ENCODE measurements at regions not wholly inside any gene's neighbourhood (a gene's known extent, or its start where the extent isn't known, plus 50 kb on each side); places are given as distances from the start of the nearest gene placed in this dataset.
A peak's percentile ranks its signal among the peaks of the same experiment; 100 is the strongest.

DNA sequence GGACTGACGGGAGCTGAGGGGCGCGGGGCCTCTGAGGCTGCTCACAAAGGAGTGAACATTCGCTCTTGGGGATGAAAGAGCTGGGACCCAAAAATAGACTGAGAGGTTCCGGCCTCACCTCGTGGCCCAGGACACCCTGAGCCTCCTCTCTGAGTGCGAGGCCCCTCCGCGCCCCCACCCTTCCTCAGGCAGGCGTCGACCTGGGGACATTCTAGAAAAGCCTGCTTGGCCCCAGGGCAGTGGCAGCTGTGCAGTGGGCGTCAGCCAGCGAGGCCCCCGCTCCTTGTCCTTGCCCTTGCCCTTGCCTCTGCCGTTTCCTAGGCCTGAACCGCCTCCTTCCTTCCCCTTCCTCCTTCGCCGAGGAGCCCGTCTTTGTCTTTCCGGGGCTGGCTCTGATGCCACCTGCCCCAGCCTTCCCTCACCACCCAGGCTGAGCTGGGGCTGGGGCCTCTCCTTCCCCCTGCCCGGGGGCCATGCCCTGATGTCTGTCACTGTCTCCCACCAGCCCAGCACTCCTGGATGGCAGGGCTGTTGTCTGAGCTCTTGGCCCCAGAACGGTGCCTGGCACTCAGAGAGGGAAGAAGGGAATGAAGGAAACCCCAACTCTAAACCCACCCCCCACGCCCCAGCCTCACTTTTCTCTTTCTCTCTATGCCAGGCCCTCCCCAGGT is 208.2 kb upstream of the RTL1 start:
- Mint-ChIP-seq H3K27me3 (ENCODE audit: low read depth) (peaks cover 27% of the 10 kb centered on the region), H3K36me3 (ENCODE audit: low read depth) (no peaks in the 10 kb centered on the region)

DNA sequence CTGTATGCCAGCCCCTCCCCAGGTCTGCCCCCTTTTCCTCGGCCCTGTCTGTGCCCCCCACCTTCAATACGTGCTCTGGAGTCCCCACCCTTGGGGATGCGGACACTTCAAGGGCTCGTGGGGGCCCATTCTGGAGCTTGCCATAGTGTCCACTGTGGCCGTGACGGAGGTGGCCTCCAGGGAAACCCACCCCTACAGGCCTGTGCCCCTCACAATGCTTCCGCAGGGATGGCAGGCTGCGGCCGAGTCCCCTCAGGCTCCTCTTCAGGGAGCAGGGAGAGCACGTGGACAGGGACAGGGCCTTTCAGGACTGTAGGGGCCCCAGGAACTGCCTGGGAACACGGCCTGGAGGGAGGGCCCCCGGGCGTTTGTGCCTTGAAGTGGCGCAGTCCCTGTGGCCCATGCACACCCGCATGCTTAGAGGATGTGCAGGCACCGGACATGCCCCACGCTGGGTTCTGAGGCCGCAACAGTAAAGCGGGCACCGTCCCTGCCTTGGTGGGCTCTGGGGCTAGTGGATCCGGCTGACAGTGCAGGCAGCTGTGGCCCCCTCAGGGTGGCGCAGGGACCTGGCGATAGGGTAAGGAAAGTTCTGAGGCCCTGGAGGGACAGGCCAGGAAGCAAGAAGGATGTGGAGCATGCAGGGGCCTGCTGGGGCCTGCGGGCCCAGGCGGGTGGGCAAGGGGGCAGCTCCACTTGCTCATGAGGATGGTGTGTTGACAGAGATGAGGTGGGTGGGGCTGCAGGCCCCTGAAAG is 209.0 kb upstream of the RTL1 start:
- peaks cover 27% of the 10 kb centered on the region for H3K27me3 Mint-ChIP-seq (ENCODE audit: low read depth)
- H3K9me3 Mint-ChIP-seq: no peaks in the 10 kb centered on the region

More for the DNA sequence above, 208.2 kb upstream of the RTL1 start:
- TF ChIP-seq, protein P1, sequence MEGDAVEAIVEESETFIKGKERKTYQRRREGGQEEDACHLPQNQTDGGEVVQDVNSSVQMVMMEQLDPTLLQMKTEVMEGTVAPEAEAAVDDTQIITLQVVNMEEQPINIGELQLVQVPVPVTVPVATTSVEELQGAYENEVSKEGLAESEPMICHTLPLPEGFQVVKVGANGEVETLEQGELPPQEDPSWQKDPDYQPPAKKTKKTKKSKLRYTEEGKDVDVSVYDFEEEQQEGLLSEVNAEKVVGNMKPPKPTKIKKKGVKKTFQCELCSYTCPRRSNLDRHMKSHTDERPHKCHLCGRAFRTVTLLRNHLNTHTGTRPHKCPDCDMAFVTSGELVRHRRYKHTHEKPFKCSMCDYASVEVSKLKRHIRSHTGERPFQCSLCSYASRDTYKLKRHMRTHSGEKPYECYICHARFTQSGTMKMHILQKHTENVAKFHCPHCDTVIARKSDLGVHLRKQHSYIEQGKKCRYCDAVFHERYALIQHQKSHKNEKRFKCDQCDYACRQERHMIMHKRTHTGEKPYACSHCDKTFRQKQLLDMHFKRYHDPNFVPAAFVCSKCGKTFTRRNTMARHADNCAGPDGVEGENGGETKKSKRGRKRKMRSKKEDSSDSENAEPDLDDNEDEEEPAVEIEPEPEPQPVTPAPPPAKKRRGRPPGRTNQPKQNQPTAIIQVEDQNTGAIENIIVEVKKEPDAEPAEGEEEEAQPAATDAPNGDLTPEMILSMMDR (IDR thresholded peaks at IDR 0.05; ENCODE audit: unreplicated experiment in 3 of 3): no peak
- Mint-ChIP-seq H3K4me3 (no peak overlapping the region), H3K9me3 (peaks cover 3% of the 10 kb centered on the region), H3K4me1 (peaks cover 12% of the 10 kb centered on the region), H3K27ac (no peak overlapping the region)

DNA sequence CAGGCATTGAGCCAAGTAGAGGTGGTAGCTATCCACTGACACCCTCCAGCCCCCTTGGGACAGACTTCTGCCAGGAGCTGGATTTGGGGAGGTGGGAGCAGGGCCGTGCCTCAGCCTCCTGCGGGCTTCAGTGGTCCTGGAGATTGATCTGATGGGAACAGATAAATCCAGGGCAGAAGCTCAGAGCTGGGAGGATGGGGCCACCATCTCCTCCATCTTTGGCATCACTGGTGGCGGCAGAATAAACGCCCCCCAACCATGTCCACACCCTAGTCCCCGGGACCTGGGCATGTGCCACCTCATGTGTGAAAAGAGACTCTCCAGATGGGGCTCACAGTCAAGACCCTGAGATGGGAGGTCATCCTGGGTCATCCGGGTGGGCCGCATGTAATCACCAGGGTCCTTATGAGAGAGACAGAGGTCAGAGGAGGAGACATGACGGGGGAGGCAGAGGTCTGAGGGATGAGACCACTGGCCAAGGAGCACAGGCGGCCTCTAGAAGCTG is 209.6 kb upstream of the RTL1 start:
- Mint-ChIP-seq H3K9me3 (no peaks in the 10 kb centered on the region), H3K36me3 (ENCODE audit: low read depth) (no peaks in the 10 kb centered on the region), H3K27me3 (ENCODE audit: low read depth) (peaks cover 27% of the 10 kb centered on the region), H3K4me3 (no peak overlapping the region), H3K4me1 (peaks cover 18% of the 10 kb centered on the region), H3K27ac (peak overlapping the region in 1 of 3 experiments; percentile 48)
- TF ChIP-seq, protein P1 (IDR thresholded peaks at IDR 0.05; ENCODE audit: unreplicated experiment in 3 of 3): no peak

More for the DNA sequence above, 209.0 kb upstream of the RTL1 start:
- peaks cover 12% of the 10 kb centered on the region for H3K4me1 Mint-ChIP-seq
- H3K27ac Mint-ChIP-seq: no peak overlapping the region
- TF ChIP-seq, protein P1 (IDR thresholded peaks at IDR 0.05; ENCODE audit: unreplicated experiment in 3 of 3): no peak
- no peaks in the 10 kb centered on the region for H3K36me3 Mint-ChIP-seq (ENCODE audit: low read depth)
- no peak overlapping the region for H3K4me3 Mint-ChIP-seq

DNA sequence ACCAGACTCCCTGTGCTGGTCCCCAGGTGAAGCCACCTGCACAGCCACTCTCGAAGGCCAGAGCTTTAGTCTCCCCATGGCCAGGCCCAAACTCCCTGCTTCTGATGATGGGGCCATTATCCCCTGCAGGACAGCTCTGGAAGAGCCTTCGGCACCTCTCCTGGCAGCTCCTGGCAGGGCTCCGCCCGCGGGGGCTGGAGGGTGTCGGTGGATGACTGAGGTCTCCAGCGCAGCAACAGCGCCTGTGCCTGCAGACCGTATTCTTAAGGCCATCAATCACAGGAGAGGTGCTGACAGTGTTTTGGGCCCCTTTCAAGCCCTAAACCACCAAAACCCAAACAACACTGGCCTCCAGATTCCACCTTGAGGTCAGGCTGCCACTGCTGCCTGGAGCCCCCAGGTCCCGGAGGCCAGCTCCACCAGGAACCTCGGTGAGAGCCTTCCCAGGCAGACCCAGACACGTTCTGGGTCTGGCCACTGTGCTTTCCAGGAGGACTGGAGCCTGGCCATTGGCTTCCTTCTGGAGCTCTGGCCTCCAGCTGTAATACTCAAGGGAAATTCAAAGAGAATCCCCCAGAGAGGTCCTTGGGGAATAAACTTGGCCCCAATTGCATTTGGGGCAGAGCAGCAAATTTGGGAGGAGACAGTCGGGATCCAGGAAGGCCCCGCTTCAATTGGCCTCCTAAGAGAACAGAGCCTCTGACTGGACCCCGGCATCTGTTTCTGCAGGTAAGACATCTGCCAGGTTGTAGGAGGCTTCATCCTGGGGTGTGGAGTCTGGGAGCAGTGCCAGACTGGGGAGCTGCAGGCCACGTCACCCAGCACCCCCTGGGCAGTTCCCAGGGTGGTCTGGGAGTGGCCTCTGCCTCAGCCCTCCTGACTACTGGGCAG is 210.6 kb upstream of the RTL1 start:
- TF ChIP-seq, protein P1 (IDR thresholded peaks at IDR 0.05; ENCODE audit: unreplicated experiment in 3 of 3): no peak
- H3K4me1 Mint-ChIP-seq: peaks cover 27% of the 10 kb centered on the region

DNA sequence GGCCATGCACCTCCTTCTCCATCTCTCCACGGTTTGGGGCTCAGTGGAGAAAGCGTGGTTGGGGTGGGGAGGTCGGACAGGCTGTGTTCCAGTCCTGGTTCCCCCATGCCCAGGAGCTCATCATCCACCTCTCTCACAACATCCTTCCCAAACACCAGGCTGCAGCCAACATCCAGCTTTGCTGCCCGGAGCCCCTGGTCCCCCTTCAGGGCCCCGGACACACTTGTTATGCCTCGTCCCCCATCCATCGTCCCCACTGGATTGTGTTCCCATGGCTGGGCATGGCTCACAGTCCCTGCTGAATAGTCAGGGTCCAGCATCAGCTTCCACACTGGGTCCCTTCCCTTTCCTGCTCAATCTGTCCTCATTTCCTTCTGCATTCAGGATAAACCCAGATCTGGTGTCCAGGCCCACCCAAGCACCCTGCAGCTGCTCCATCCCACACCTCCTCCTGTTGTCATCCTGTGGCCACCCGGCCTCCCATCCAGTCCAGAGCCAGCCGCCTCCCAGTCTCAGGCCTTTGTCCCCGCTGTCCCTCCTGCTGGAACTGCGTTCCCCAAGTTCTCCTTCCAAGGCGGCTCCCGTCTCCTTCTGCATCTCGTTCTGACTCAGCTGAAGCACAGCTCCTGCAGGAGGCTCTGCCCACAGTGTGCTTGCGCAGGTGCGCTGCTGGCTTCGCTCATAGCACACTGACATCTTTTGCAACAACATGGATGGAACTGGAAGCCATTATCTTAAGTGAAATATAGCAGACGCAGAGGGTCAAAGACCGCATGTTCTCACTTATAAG is 211.4 kb upstream of the RTL1 start:
- H3K36me3 Mint-ChIP-seq (ENCODE audit: low read depth): no peaks in the 10 kb centered on the region
- no peak overlapping the region for H3K4me3 Mint-ChIP-seq

More for the DNA sequence above, 210.6 kb upstream of the RTL1 start:
- H3K27ac Mint-ChIP-seq: peak overlapping the region in 1 of 3 experiments; percentile 48
- H3K36me3 Mint-ChIP-seq (ENCODE audit: low read depth): no peaks in the 10 kb centered on the region
- peaks cover 27% of the 10 kb centered on the region for H3K27me3 Mint-ChIP-seq (ENCODE audit: low read depth)
- no peaks in the 10 kb centered on the region for H3K9me3 Mint-ChIP-seq
- H3K4me3 Mint-ChIP-seq: no peak overlapping the region

More for the DNA sequence above, 211.4 kb upstream of the RTL1 start:
- Mint-ChIP-seq H3K4me1 (peaks cover 35% of the 10 kb centered on the region), H3K27ac (peak overlapping the region in 2 of 3 experiments; percentile 7 to 40), H3K9me3 (no peaks in the 10 kb centered on the region), H3K27me3 (ENCODE audit: low read depth) (peaks cover 21% of the 10 kb centered on the region)
- TF ChIP-seq, protein P1 (IDR thresholded peaks at IDR 0.05; ENCODE audit: unreplicated experiment in 3 of 3): no peak

Measured in nephron (organoid).